Dendritic cell treated with granulocyte-macrophage colony-stimulating factor and Interleukin-4, amounts not matched to agents 40 ng/mL and 50 ng/mL, for 4 days (primary cell): ENCODE measurements at regions not wholly inside any gene's neighbourhood (a gene's known extent, or its start where the extent isn't known, plus 50 kb on each side); places are given as distances from the start of the nearest gene placed in this dataset.

Source experiments
- H3K27ac Mint-ChIP-seq: one replicate; pipeline ENCODE4 v1.8.0; 2022; ENCODE audit warnings: mild to moderate bottlenecking, mixed read lengths
- H3K27me3 Mint-ChIP-seq: one replicate; pipeline ENCODE4 v1.8.0; 2022; ENCODE audit warnings: mild to moderate bottlenecking, mixed read lengths
- H3K36me3 Mint-ChIP-seq: one replicate; pipeline ENCODE4 v1.8.0; 2022; ENCODE audit warnings: low read depth, mixed read lengths
- H3K4me1 Mint-ChIP-seq: one replicate; pipeline ENCODE4 v1.8.0; 2022; ENCODE audit warnings: low read depth, mixed read lengths
- H3K4me3 Mint-ChIP-seq: one replicate; pipeline ENCODE4 v1.8.0; 2022; ENCODE audit warnings: mild to moderate bottlenecking, moderate library complexity, mixed read lengths
- H3K9me3 Mint-ChIP-seq: one replicate; pipeline ENCODE4 v1.8.0; 2022; ENCODE audit warnings: mixed read lengths
- intact Hi-C: fragments of 100-400 bp; cut with micrococcal nuclease; formaldehyde crosslinking; loops from one replicate; pipeline ENCODE4 v1.15.0; 2022

DNA sequence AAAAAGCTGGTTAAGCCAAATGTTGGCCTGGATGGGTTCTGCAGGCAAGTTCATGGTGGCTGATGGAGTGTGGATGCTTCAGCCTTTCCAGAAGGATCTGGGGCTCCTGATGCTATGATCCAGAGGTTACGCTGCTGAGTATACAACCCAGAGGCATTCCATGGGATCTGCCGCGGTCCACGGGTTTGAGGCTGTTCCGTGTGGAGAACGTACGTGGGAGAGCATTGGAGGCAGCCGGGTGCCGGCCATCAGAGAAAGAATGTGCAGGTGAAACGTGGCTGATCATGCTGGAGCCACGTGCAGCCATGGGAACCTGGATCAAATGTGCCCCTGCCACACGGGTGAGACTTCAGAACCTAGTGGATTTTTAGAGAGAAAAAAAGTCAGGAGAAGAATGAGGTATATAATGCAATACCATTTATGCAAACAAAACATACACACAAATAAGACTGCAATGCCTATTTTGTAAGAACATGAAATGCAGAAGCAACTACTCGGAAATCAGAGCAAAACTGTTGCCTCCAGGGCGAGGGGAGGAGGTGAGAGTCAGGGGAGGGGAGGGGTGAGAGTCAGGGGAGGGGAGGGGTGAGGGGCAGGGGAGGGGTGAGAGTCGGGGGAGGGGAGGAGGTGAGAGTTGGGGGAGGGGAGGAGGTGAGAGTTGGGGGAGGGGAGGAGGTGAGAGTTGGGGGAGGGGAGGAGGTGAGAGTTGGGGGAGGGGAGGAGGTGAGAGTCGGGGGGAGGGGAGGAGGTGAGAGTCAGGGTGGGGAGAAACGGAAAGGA lies 116.5 kb upstream of the C1orf174 start:
- H3K9me3 Mint-ChIP-seq: no peaks in the 10 kb centered on the region
- no peak overlapping the region for H3K4me3 Mint-ChIP-seq
- no peaks in the 10 kb centered on the region for H3K4me1 Mint-ChIP-seq
- H3K36me3 Mint-ChIP-seq: no peaks in the 10 kb centered on the region
- intact Hi-C loops: no loop called here
- no peak overlapping the region for H3K27ac Mint-ChIP-seq
- peaks cover 2% of the 10 kb centered on the region for H3K27me3 Mint-ChIP-seq

DNA sequence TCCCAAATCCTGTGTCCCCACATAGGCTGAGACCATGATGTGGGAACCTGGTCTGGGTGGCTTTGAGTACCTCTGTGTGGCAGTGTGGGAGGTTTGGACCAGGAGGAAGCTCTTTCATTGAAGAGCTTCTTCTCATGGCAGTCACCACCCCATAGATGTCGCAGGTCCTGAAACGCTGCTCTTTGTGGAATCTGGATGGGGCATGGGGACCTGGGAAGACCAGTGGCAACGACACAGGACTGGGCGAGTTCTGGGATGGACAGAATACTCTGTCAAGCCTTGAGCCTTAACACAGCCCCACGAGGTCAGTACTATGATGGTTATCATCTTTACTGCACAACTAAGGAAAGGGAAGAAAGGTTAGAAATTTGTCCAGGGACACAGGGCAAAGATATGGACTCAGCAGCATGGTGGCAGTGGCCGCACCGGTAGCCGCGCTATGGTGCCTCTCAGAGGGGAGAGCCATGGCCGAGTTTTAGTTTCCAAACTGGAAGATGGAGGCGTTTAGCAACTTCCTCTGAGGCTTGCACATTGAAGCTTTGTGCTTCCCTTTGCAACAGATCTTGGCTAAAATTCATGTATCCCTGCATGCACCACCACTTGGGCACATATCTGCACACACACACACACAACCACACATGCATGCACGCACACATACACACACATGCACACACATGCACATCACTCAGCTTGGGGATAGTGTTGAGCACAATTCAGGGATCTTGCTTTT lies 117.7 kb upstream of the C1orf174 start:
- Mint-ChIP-seq H3K4me1 (no peaks in the 10 kb centered on the region), H3K27me3 (peaks cover 2% of the 10 kb centered on the region), H3K27ac (no peak overlapping the region), H3K4me3 (no peak overlapping the region), H3K36me3 (no peaks in the 10 kb centered on the region), H3K9me3 (no peaks in the 10 kb centered on the region)
- intact Hi-C loops: no loop called here

DNA sequence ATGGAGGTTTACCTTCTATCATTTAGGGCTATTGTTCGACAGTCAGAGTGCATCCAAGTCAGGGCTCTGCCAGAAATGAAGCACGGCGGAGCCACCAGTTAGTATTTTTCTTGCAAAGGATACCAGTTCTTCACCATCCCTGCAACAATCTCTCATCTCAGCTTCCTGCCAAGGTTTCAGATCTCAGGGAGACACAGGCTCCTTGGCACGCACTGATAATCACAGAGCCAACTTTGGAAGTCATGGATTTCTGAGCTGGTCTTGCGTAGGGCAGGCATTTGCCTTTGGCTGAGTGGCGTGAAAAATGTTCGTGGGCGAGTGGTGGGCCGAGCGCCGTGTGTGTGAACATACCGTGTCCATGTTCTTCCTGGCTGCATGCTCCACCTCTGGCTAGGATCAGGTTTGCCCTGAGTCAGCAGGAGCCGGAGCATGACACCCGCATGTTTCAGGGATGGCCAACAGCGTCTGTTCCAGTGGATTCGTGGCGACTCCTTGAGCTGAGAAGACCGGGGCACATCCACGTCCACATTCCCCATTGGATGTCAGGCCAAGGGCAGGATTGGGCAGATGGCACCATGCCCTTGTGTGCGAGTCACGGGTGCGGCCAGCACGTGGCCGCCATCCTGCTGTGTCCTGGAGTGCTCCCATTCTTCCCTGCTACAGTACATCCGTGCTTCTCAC lies 118.5 kb upstream of the C1orf174 start:
- intact Hi-C loops: no loop called here
- no peaks in the 10 kb centered on the region for H3K36me3 Mint-ChIP-seq
- H3K27ac Mint-ChIP-seq: no peak overlapping the region
- no peaks in the 10 kb centered on the region for H3K4me1 Mint-ChIP-seq
- no peak overlapping the region for H3K4me3 Mint-ChIP-seq
- peaks cover 2% of the 10 kb centered on the region for H3K27me3 Mint-ChIP-seq
- H3K9me3 Mint-ChIP-seq: no peaks in the 10 kb centered on the region

DNA sequence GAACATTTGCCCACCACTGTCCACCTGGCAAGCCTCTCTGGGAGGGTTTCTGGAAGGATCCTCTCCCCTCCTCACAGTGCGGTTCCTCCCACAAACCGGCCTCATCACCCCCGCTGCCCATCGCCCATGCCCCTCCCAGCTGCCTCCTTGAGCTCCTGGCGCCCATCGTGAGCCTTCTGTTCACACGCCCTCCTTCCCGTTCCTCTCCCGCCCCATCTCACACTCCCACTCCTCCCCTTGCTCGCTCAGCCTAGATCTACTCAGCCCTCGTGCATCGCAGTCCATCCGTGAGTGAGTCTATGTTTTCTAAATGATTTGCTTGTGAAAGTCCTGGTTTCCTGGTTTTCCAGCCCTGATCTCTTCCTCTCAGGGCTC lies 119.1 kb upstream of the C1orf174 start:
- intact Hi-C loops: no loop called here

DNA sequence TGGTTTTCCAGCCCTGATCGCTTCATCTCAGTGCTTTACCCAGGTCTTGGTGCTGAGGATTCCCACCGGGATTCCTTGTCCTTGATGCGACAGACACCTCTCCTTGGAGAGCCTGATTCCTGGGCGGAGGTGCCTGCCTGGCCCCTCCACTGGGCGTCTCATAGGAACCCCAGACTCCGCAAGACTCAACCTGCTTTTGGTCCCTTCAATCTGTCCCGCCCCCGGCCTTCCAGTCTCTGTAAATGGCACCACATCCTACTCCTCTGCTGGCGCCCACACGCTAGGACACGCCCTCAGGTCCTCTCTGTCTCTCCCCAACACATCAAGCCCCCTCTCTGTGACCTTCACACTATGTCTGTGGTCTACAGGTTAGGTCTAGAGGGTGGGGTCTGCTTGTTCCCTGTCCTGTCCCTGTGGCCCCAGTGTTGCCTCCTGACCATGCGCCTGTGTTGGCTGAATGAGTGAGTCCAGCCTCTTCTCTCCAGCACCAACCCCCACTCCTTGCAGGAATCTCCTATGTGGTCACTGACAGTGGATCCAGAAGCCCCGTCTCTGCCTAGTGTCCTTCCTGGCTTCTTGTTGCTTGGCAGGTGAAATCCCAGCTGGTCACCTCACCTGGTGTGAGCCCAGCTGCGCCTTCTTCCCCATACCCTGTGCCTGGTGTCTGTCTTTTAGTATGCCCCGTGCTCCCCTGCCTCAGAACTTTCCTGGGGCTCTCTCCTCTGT lies 119.7 kb upstream of the C1orf174 start:
- Mint-ChIP-seq H3K27me3 (peaks cover 2% of the 10 kb centered on the region), H3K4me1 (no peaks in the 10 kb centered on the region), H3K27ac (no peak overlapping the region), H3K4me3 (no peak overlapping the region), H3K9me3 (no peaks in the 10 kb centered on the region), H3K36me3 (no peaks in the 10 kb centered on the region)
- intact Hi-C loops: no loop called here

More for the DNA sequence above, 119.1 kb upstream of the C1orf174 start:
- Mint-ChIP-seq H3K27me3 (peaks cover 2% of the 10 kb centered on the region), H3K36me3 (no peaks in the 10 kb centered on the region), H3K4me3 (no peak overlapping the region), H3K27ac (no peak overlapping the region), H3K4me1 (no peaks in the 10 kb centered on the region), H3K9me3 (no peaks in the 10 kb centered on the region)

DNA sequence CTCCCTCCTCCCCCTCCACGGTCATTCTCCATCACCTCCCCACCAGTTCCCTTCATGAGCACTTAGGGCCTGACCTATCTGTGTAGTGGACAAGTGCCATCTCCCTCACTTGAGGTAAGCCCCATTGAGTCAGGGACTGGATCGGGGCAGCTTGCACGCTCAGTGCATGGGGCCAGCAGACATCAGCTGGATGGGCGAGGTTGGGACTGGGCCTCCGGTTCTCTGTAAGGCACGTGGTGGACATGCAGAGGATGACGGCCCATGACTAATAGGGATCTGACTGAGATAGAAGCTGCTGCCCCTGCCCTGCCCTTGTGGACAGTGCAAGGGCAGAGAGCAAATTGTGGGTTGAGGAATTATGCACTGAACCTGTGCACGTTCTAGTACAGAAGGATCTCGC lies 120.4 kb upstream of the C1orf174 start:
- intact Hi-C loops: no loop called here
- Mint-ChIP-seq H3K27ac (no peak overlapping the region), H3K4me3 (no peak overlapping the region), H3K27me3 (peaks cover 2% of the 10 kb centered on the region), H3K4me1 (no peaks in the 10 kb centered on the region), H3K9me3 (no peaks in the 10 kb centered on the region), H3K36me3 (no peaks in the 10 kb centered on the region)

DNA sequence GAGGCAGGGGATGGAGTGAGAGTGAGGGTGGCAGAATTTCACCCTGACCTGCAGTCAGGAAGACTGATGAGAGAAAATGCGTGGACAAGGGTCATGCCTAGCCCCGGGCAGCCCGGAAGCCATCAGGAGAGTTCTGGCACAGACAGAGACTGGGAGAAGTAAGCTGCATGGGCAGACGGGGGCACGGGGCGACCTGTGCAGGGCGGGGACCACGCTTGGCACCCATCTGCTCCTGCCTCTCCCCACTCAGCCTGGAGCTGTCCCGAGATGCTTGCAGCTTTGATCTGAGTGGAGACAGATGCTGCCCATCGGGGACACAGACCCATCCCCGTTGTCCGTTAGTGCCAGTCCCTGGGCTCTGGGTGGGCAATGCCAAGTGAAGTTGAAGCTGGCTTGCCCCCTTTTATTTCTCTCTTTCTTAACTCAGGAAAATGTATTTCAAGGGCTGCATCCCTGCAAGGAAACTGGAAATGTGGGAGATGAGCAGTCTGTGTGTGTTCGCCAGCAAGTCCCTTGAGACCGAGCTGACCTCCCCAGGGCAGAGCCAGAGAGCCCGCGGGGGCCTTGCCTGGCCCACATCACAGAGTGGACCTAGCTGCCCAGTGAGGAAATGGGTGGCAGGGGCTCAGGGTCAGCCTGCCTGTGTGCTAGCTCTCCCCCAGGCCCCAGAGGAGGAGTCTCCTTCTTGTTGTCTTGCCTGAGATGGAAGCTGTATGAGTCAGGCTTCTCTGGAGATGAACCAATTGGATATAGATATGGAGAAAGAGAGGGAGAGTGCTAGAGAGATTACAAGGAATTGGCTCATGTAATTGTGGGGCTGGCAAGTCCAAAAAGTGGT lies 121.3 kb upstream of the C1orf174 start:
- H3K27me3 Mint-ChIP-seq: peaks cover 5% of the 10 kb centered on the region
- H3K4me3 Mint-ChIP-seq: no peak overlapping the region
- no peak overlapping the region for H3K27ac Mint-ChIP-seq
- no peaks in the 10 kb centered on the region for H3K4me1 Mint-ChIP-seq
- no peaks in the 10 kb centered on the region for H3K36me3 Mint-ChIP-seq
- H3K9me3 Mint-ChIP-seq: no peaks in the 10 kb centered on the region
- intact Hi-C loops: no loop called here

DNA sequence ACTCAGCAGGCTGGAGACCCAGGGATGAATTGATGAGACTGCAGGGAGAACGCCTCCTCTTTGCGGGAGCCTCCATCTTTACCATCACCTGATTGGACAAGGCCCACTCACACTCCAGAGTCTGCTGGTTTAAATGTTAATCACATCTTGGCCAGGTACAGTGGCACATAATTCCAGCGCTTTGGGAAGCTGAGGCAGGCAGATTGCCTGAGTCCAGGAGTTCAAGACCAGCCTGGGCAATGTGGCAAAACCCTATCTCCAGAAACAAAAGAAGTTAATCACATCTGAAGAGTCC lies 121.8 kb upstream of the C1orf174 start:
- intact Hi-C loops: no loop called here
- no peaks in the 10 kb centered on the region for H3K4me1 Mint-ChIP-seq
- peaks cover 5% of the 10 kb centered on the region for H3K27me3 Mint-ChIP-seq
- no peaks in the 10 kb centered on the region for H3K36me3 Mint-ChIP-seq
- no peak overlapping the region for H3K4me3 Mint-ChIP-seq
- no peaks in the 10 kb centered on the region for H3K9me3 Mint-ChIP-seq
- H3K27ac Mint-ChIP-seq: no peak overlapping the region

DNA sequence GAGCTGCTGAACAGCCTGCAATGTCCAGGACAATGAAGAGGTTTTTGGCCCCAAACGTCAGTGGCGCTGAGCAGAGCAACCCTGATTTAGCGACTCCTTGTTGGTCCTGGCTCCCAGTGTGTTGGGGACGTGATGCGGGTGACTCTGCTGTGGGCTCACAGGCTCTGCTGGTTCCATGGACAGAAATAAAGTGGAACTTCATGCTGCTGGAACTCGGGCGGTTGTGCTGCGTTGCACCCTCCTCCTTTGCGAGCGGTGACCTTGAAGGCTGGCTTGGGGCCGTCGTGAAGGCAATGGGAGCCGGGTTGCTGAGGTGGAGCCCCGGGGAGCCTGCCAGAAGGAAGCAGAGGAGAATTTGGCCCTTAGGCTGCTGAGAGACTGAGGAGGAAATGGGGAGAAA lies 122.6 kb upstream of the C1orf174 start:
- no peaks in the 10 kb centered on the region for H3K4me1 Mint-ChIP-seq
- intact Hi-C loops: no loop called here
- no peaks in the 10 kb centered on the region for H3K36me3 Mint-ChIP-seq
- no peak overlapping the region for H3K27ac Mint-ChIP-seq
- H3K9me3 Mint-ChIP-seq: no peaks in the 10 kb centered on the region
- peaks cover 5% of the 10 kb centered on the region for H3K27me3 Mint-ChIP-seq
- no peak overlapping the region for H3K4me3 Mint-ChIP-seq

DNA sequence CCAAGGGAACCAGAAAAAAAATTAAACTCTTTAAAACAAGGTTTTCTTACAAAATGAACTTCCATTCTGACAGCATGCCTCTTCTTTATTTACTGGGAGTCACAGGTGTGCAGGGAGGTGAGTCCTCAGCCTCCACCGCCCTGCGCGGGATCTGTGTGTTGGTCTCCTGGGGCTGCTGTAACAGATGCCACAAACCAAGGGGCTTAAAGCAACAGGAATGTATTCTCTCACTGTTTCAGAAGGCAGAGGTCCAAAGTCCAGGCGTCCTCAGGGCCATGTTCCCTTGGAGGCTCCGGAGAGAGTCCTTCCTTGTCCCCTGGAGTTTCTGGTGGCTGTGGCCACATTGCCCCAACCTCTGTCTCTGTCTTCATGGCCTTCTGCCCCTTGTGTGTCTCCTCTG lies 123.6 kb upstream of the C1orf174 start:
- Mint-ChIP-seq H3K27me3 (peaks cover 5% of the 10 kb centered on the region), H3K27ac (no peak overlapping the region), H3K4me3 (no peak overlapping the region), H3K36me3 (no peaks in the 10 kb centered on the region), H3K9me3 (no peaks in the 10 kb centered on the region), H3K4me1 (no peaks in the 10 kb centered on the region)
- intact Hi-C loops: no loop called here

DNA sequence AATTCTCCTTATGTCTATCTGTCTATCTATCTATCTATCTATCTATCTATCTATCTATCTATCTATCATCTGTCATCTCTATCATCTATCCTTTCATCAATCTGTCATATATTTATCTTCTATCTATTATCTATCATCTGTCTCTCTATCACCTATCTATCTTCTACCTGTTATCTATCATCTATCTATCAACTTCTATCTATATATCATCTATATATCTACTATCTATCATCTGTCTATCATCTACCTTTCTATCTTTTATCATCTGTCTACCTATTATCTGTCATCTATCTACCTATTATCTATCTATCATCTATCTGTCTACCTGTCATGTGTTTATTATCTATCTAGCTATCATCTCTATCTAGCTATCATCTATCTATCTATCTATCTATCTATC lies 124.7 kb upstream of the C1orf174 start:
- no peaks in the 10 kb centered on the region for H3K4me1 Mint-ChIP-seq
- H3K36me3 Mint-ChIP-seq: no peaks in the 10 kb centered on the region
- H3K4me3 Mint-ChIP-seq: no peak overlapping the region
- H3K9me3 Mint-ChIP-seq: no peaks in the 10 kb centered on the region
- intact Hi-C loops: no loop called here
- H3K27ac Mint-ChIP-seq: no peak overlapping the region
- peaks cover 3% of the 10 kb centered on the region for H3K27me3 Mint-ChIP-seq

DNA sequence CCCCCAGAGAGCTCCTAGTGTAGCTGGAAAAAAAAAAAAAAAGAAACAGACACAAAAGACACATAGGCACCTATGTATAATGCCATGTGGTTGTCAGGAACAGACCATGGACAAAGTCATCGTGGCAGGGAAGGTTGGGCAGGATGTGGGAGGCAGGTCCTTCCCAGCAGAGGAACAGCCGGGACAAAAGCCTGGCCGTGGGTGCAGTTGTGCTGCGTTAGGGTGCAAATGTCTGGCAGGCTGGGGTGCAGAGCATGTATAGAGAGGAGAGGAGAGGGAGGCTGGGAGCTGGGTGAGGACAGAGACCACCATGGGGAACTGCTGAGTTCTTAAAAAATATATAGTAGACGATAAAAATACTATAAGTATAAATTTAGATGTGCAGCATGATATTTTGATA lies 125.7 kb upstream of the C1orf174 start:
- intact Hi-C loops: no loop called here
- H3K4me1 Mint-ChIP-seq: no peaks in the 10 kb centered on the region

DNA sequence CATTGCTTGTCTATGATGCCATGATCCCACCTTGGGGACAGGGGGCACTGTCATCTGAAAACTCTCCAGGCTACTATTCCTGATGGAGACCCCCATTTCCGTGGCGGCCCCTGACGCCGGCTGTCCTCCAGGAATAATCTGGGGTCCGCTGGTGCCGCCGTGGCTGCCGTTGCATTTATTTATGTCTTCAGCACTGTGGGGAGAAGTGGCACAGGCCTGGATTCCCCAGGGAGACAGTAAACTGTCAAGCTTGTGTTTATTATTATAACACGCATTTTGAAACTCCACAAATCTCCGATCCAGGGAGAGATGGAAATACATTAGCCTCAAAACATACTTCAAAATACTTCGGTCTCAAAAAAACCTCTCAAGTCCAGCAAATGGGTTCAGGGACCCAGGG lies 126.9 kb upstream of the C1orf174 start:
- H3K9me3 Mint-ChIP-seq: peaks cover 9% of the 10 kb centered on the region
- H3K4me1 Mint-ChIP-seq: no peaks in the 10 kb centered on the region
- intact Hi-C loops: no loop called here
- no peak overlapping the region for H3K27ac Mint-ChIP-seq
- peaks cover 6% of the 10 kb centered on the region for H3K27me3 Mint-ChIP-seq
- no peaks in the 10 kb centered on the region for H3K36me3 Mint-ChIP-seq
- no peak overlapping the region for H3K4me3 Mint-ChIP-seq

More for the DNA sequence above, 125.7 kb upstream of the C1orf174 start:
- H3K4me3 Mint-ChIP-seq: no peak overlapping the region
- H3K36me3 Mint-ChIP-seq: no peaks in the 10 kb centered on the region
- H3K27ac Mint-ChIP-seq: no peak overlapping the region
- peaks cover 3% of the 10 kb centered on the region for H3K27me3 Mint-ChIP-seq
- H3K9me3 Mint-ChIP-seq: no peaks in the 10 kb centered on the region
